ENCODE measurements at regions not wholly inside any gene's neighbourhood (a gene's known extent, or its start where the extent isn't known, plus 50 kb on each side); places are given as distances from the start of the nearest gene placed in this dataset.

- H3K27me3 ChIP-seq (ENCODE audit: control insufficient read depth in 2 of 2, insufficient read depth in 2 of 2, low read length in 2 of 2), result no peaks in the 10 kb centered on the region
- no peak overlapping the region for H3K4me2 ChIP-seq (ENCODE audit: insufficient read depth, low read length)
- DNase-seq (ENCODE audit: low read depth, low spot score), result no peak
- CTCF ChIA-PET, result no interaction called here
- H3K79me2 ChIP-seq (ENCODE audit: control insufficient read depth, insufficient read depth, low read length), result no peaks in the 10 kb centered on the region
- intact Hi-C loops (cut with micrococcal nuclease), result no loop called here
- H4K20me1 ChIP-seq (replicated peaks; ENCODE audit: control insufficient read depth, extremely low read depth, insufficient read depth, low read length), result no peaks in the 10 kb centered on the region
- no peak for TF ChIP-seq POLR2A (IDR thresholded peaks at IDR 0.05; ENCODE audit: low read depth, low read length)
- no peak for TF ChIP-seq MYC (IDR thresholded peaks at IDR 0.05; ENCODE audit: low read depth, low read length)
- FAIRE-seq, result no peak
- BruUV-seq (replicated peaks), result no TSS peak
- POLR2A ChIA-PET, result no interaction called here
- H2AFZ ChIP-seq (ENCODE audit: low read depth, low read length), result no peak overlapping the region
- H3K4me3 ChIP-seq (replicated peaks in 1 of 3; ENCODE audit: insufficient read depth in 1 of 3, low read depth in 1 of 3, low read length in 3 of 3), result no peak overlapping the region
- no peaks in the 10 kb centered on the region for H3K36me3 ChIP-seq (ENCODE audit: control insufficient read depth in 2 of 2, extremely low read depth in 1 of 2, insufficient read depth in 2 of 2, low read length in 2 of 2)
- no peaks in the 10 kb centered on the region for H3K9me1 ChIP-seq (replicated peaks; ENCODE audit: control insufficient read depth, extremely low read depth, insufficient read depth, low read length)
- dilution Hi-C loops (cut with MboI; ENCODE audit: extremely low pct_ligation_motif_present, low sequenced_read_pairs), result no loop called here
- H3K4me1 ChIP-seq (ENCODE audit: control insufficient read depth, extremely low read depth, insufficient read depth, low read length), result no peaks in the 10 kb centered on the region
- H3K27ac ChIP-seq (ENCODE audit: insufficient read depth, low read depth, low read length), result no peak overlapping the region
- H3K9me3 ChIP-seq (replicated peaks; ENCODE audit: control insufficient read depth, insufficient read depth, low read length), result no peaks in the 10 kb centered on the region
- no peak overlapping the region for H3K9ac ChIP-seq (replicated peaks; ENCODE audit: extremely low read depth, insufficient read depth, low read length)
Observed at GRCh38 chr6:165998072-165998471, 169.6 kb downstream of the TBXT start.

- H4K20me1 ChIP-seq (replicated peaks; ENCODE audit: control insufficient read depth, extremely low read depth, insufficient read depth, low read length), result no peaks in the 10 kb centered on the region
- no TSS peak for BruUV-seq (replicated peaks)
- no peaks in the 10 kb centered on the region for H3K9me1 ChIP-seq (replicated peaks; ENCODE audit: control insufficient read depth, extremely low read depth, insufficient read depth, low read length)
- H3K9me3 ChIP-seq (replicated peaks; ENCODE audit: control insufficient read depth, insufficient read depth, low read length), result no peaks in the 10 kb centered on the region
- CTCF ChIA-PET, result no interaction called here
- H3K4me1 ChIP-seq (ENCODE audit: control insufficient read depth, extremely low read depth, insufficient read depth, low read length), result no peaks in the 10 kb centered on the region
- DNase-seq (ENCODE audit: low read depth, low spot score) (no peak), FAIRE-seq (no peak)
- no peak overlapping the region for H3K27ac ChIP-seq (ENCODE audit: insufficient read depth, low read depth, low read length)
- no peak overlapping the region for H3K9ac ChIP-seq (replicated peaks; ENCODE audit: extremely low read depth, insufficient read depth, low read length)
- no peak overlapping the region for H2AFZ ChIP-seq (ENCODE audit: low read depth, low read length)
- no peak overlapping the region for H3K4me3 ChIP-seq (replicated peaks in 1 of 3; ENCODE audit: insufficient read depth in 1 of 3, low read depth in 1 of 3, low read length in 3 of 3)
- TF ChIP-seq MAX (IDR thresholded peaks at IDR 0.05; ENCODE audit: insufficient read depth, insufficient read length) (no peak), POLR2A (IDR thresholded peaks at IDR 0.05; ENCODE audit: low read depth, low read length) (no peak), CTCF (IDR thresholded peaks at IDR 0.05; ENCODE audit: extremely low read depth in 1 of 2, insufficient read depth in 1 of 2, low read depth in 1 of 2, low read length in 2 of 2) (no peak), MYC (IDR thresholded peaks at IDR 0.05; ENCODE audit: low read depth, low read length) (no peak), FOS (IDR thresholded peaks at IDR 0.05; ENCODE audit: borderline replicate concordance, insufficient read depth, low read length) (no peak), EZH2 (IDR thresholded peaks at IDR 0.05; ENCODE audit: borderline replicate concordance, low read depth, low read length, severe bottlenecking) (no peak), JUN (IDR thresholded peaks at IDR 0.05; ENCODE audit: borderline replicate concordance, insufficient read depth, insufficient read length, low read depth) (no peak), GATA2 (IDR thresholded peaks at IDR 0.05; ENCODE audit: insufficient read depth, insufficient read length, low read depth, low read length) (no peak), POLR2AphosphoS5 (IDR thresholded peaks at IDR 0.05; ENCODE audit: insufficient read depth, low read depth, low read length) (no peak)
- H3K79me2 ChIP-seq (ENCODE audit: control insufficient read depth, insufficient read depth, low read length), result no peaks in the 10 kb centered on the region
- H3K27me3 ChIP-seq (ENCODE audit: control insufficient read depth in 2 of 2, insufficient read depth in 2 of 2, low read length in 2 of 2), result peaks cover 2 to 6% of the 10 kb centered on the region in 2 experiments
- dilution Hi-C loops (cut with MboI; ENCODE audit: extremely low pct_ligation_motif_present, low sequenced_read_pairs) (no loop called here), intact Hi-C loops (cut with micrococcal nuclease) (no loop called here)
- no peak overlapping the region for H3K4me2 ChIP-seq (ENCODE audit: insufficient read depth, low read length)
- POLR2A ChIA-PET, result no interaction called here
- no peaks in the 10 kb centered on the region for H3K36me3 ChIP-seq (ENCODE audit: control insufficient read depth in 2 of 2, extremely low read depth in 1 of 2, insufficient read depth in 2 of 2, low read length in 2 of 2)
Observed at GRCh38 chr6:165991341-165991740, 176.3 kb downstream of the TBXT start.

All from endothelial cell of umbilical vein (primary cell).